Nephron progenitor cell (in vitro differentiated cells): ENCODE measurements at regions not wholly inside any gene's neighbourhood (a gene's known extent, or its start where the extent isn't known, plus 50 kb on each side); places are given as distances from the start of the nearest gene placed in this dataset.

Source experiments
- DNase-seq: peaks from one replicate; pipeline ENCODE4 v3.0.0; 2021
- H3K27ac Mint-ChIP-seq: 2 replicates; pipeline ENCODE4 v1.8.0; 2021; ENCODE audit warnings: mild to moderate bottlenecking, moderate library complexity, mixed read lengths
- H3K27me3 Mint-ChIP-seq: 2 replicates; pipeline ENCODE4 v1.8.0; 2021; ENCODE audit warnings: mild to moderate bottlenecking, low read depth, mixed read lengths; ENCODE audit not compliant: poor library complexity
- H3K36me3 Mint-ChIP-seq: 2 replicates; pipeline ENCODE4 v1.8.0; 2021; ENCODE audit warnings: low read depth, mixed read lengths
- H3K4me1 Mint-ChIP-seq: 2 replicates; pipeline ENCODE4 v1.8.0; 2021; ENCODE audit warnings: mixed read lengths
- H3K4me3 Mint-ChIP-seq: 2 replicates; pipeline ENCODE4 v1.8.0; 2021; ENCODE audit warnings: mild to moderate bottlenecking, moderate library complexity, mixed read lengths
- H3K9me3 Mint-ChIP-seq: 2 replicates; pipeline ENCODE4 v1.8.0; 2021; ENCODE audit warnings: mild to moderate bottlenecking, moderate library complexity, mixed read lengths
- TF ChIP-seq, protein P1 (sequence below): fragments of 200-600 bp; sonication (generic); IDR thresholded peaks from 2 replicates; pipeline ENCODE4 v1.5.0; 2021; ENCODE audit warnings: antibody characterized with exemption

DNA sequence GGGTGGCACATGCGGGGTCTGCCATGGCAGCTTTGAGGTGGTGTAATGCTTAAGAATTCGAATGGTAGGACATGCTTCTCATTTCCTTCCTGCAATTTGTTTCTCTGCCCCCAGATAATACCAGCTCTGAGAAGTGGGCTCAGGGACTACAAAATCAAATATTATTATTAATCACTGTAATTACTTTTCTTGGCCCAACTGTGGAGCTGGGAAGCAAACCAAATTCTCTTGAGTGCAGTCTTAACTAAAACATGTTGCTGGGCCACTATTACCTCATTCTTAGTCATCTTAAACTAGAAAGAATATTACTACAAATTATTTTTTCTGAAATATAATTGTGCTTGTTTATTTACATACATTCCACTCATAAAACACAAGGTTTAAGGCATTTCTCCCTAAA is 566.7 kb upstream of the NRP1 start:
- Mint-ChIP-seq H3K27ac (no peak overlapping the region), H3K27me3 (no peaks in the 10 kb centered on the region), H3K9me3 (peaks cover 38% of the 10 kb centered on the region), H3K4me3 (no peak overlapping the region), H3K4me1 (peaks cover 23% of the 10 kb centered on the region), H3K36me3 (peaks cover 18% of the 10 kb centered on the region)
- DNase-seq = no peak
- TF ChIP-seq, protein P1, sequence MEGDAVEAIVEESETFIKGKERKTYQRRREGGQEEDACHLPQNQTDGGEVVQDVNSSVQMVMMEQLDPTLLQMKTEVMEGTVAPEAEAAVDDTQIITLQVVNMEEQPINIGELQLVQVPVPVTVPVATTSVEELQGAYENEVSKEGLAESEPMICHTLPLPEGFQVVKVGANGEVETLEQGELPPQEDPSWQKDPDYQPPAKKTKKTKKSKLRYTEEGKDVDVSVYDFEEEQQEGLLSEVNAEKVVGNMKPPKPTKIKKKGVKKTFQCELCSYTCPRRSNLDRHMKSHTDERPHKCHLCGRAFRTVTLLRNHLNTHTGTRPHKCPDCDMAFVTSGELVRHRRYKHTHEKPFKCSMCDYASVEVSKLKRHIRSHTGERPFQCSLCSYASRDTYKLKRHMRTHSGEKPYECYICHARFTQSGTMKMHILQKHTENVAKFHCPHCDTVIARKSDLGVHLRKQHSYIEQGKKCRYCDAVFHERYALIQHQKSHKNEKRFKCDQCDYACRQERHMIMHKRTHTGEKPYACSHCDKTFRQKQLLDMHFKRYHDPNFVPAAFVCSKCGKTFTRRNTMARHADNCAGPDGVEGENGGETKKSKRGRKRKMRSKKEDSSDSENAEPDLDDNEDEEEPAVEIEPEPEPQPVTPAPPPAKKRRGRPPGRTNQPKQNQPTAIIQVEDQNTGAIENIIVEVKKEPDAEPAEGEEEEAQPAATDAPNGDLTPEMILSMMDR = no peak

DNA sequence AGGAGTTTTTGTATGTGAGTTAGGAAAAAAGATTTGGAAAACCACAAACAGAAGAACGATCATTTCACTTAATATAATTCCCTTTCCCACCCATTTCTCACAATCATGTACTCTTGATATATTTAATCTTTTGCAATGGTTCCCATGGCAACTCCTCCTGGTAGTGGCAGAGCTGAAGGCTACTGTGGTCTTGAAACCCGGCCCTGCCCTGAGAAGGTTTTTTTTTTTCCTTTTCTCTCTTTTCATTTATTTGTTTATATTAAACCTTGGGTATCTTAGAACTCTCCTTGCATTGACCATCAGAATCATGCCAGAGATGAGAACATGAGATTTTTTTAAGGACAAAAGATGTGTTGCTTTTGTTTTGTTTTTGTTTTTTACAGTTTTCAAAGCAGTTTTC is 566.1 kb upstream of the NRP1 start:
- H3K36me3 Mint-ChIP-seq = peaks cover 18% of the 10 kb centered on the region
- H3K27me3 Mint-ChIP-seq = no peaks in the 10 kb centered on the region
- no peak for DNase-seq
- peaks cover 39% of the 10 kb centered on the region for H3K9me3 Mint-ChIP-seq
- H3K27ac Mint-ChIP-seq = no peak overlapping the region
- peaks cover 23% of the 10 kb centered on the region for H3K4me1 Mint-ChIP-seq
- no peak overlapping the region for H3K4me3 Mint-ChIP-seq
- TF ChIP-seq, protein P1 = no peak

DNA sequence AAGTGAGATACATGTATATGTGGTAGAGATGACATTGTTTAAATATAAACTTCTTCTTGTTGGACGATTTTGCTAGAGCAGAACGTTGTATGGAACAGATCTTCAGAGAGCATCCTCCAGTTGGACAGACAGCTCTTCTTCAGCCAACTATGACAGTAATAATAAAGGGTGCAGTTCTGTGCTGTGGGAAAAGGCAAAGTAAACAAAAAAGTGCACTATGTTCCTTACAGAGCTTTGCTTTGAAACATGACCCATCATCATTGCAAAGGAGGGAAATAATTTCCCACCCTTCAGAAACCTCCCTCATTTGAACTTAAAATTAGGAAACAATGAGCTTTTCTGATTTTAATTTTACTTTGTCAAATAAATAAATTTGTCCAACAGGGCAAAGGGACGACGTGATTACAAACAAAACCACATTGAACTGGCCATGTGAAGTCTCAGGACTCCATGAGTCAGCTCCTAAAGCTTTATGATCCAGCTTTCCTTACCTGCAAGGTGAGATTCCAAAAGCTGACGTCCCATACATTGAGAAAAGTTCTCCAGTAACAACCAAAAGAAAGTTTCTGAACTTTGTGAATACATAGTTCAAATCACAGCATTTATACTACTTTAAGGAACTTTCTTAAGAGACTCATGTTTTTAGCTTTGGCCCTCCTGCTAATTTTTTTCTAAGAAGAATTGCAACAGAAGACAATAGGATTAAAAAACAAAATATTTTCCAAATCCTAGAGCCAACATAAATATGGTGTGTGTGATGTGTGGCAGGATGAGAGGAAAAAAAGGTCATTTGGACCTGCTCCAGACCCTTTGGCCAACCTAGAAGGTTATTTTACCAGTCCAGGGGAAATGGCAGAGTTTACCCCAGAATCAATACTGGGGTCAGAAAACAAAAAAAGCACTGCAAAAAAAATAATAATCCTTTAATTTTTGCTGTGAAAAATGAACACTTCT is 565.4 kb upstream of the NRP1 start:
- Mint-ChIP-seq H3K36me3 (peaks cover 18% of the 10 kb centered on the region), H3K27me3 (no peaks in the 10 kb centered on the region), H3K27ac (no peak overlapping the region), H3K9me3 (peaks cover 39% of the 10 kb centered on the region), H3K4me3 (no peak overlapping the region), H3K4me1 (peaks cover 23% of the 10 kb centered on the region)
- DNase-seq = no peak
- TF ChIP-seq, protein P1 = no peak

DNA sequence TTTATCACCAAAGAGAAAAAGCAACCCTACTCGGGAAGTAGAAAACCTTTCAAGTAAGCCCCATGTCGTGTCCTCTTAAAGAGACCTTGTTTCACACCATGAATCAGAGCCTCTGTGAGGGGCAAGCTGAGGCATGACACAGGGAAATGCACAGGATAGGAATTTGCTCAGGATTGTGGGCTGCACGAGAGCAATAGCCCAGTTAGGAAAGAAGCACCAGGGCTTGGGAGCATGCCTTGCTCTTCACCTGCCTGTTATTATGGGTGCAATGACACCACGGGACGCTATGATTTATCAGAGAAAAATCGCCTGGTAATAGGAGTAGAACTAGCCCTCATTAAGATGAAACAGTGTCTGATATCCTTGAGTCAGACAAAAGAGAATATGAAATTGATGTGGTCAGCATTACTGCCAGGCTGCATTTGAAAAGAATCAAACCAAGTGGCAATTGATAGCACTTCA is 562.9 kb upstream of the NRP1 start:
- Mint-ChIP-seq H3K4me3 (no peak overlapping the region), H3K9me3 (peaks cover 43% of the 10 kb centered on the region), H3K36me3 (peaks cover 21% of the 10 kb centered on the region), H3K4me1 (peaks cover 23% of the 10 kb centered on the region), H3K27ac (no peak overlapping the region), H3K27me3 (no peaks in the 10 kb centered on the region)
- no peak for DNase-seq
- TF ChIP-seq, protein P1 = no peak

DNA sequence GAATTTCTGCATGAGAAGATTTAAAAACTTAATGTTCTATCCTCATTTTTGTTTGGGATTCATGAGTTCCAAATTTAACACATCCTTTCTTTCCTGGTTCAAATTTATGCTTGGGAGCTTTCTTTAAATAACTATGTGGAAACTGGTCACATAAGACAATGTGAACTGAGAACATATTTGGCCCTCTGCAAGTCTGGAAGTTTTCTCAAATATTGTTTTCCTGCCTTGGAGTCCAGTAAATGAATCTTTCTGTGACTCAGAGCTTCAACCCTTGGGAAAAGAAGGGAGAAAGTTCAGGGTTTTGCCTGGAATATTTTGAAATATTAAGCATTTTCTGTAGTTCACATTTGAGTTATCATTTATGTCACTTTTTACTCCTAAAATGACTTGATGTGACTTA is 559.0 kb upstream of the NRP1 start:
- Mint-ChIP-seq H3K27ac (no peak overlapping the region), H3K36me3 (peaks cover 12% of the 10 kb centered on the region), H3K27me3 (no peaks in the 10 kb centered on the region), H3K9me3 (peaks cover 32% of the 10 kb centered on the region), H3K4me3 (no peak overlapping the region), H3K4me1 (peaks cover 20% of the 10 kb centered on the region)
- no peak for DNase-seq
- TF ChIP-seq, protein P1 = no peak
